Testis (tissue), 2 donors: ENCODE measurements at regions not wholly inside any gene's neighbourhood (a gene's known extent, or its start where the extent isn't known, plus 50 kb on each side); places are given as distances from the start of the nearest gene placed in this dataset.

ENCODE experiments used
- POLR2A ChIP-seq: fragments of 450-650 bp; IDR thresholded peaks from one replicate; pipeline ENCODE4 v1.6.1; 2017; ENCODE audit warnings: antibody characterized with exemption, mild to moderate bottlenecking, moderate library complexity
- TF ChIP-seq, protein P1 (sequence below), 3 experiments: fragments of 450-650 bp in 2 of 3; fragments of 200-600 bp in 1 of 3; sonication (generic) in 1 of 3; IDR thresholded peaks; one replicate each; pipeline ENCODE4 v1.5.1; 2016 to 2019; ENCODE audit warnings: antibody characterized with exemption in 3 of 3, mild to moderate bottlenecking in 2 of 3, moderate library complexity in 1 of 3

DNA sequence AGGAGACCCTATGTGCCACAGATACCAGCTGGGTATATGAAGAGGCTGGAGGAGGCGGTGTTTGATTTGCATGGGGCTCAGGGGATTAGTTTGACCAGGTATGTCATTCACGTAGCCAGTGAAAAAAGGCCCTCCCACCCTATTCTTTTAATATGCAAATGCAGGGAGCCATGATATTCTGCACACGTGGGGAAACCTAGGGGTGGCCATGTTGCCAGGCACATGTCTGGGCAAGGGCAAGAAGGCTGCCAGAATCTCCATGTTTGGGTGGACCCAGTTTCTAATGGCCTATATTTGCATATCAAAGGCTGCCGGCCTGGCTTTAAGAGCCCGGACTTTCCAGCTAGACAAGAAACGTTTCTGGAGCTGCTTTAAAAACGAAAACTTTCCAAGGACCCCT, 60.4 kb downstream of the SOX4 start:
- TF ChIP-seq POLR2A = no peak
- TF ChIP-seq, protein P1, sequence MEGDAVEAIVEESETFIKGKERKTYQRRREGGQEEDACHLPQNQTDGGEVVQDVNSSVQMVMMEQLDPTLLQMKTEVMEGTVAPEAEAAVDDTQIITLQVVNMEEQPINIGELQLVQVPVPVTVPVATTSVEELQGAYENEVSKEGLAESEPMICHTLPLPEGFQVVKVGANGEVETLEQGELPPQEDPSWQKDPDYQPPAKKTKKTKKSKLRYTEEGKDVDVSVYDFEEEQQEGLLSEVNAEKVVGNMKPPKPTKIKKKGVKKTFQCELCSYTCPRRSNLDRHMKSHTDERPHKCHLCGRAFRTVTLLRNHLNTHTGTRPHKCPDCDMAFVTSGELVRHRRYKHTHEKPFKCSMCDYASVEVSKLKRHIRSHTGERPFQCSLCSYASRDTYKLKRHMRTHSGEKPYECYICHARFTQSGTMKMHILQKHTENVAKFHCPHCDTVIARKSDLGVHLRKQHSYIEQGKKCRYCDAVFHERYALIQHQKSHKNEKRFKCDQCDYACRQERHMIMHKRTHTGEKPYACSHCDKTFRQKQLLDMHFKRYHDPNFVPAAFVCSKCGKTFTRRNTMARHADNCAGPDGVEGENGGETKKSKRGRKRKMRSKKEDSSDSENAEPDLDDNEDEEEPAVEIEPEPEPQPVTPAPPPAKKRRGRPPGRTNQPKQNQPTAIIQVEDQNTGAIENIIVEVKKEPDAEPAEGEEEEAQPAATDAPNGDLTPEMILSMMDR (IDR thresholded peaks at IDR 0.05) = no peak
